ENCODE measurements at regions not wholly inside any gene's neighbourhood (a gene's known extent, or its start where the extent isn't known, plus 50 kb on each side); places are given as distances from the start of the nearest gene placed in this dataset.

GRCh38 chr7:24427048-24427447 is 143.1 kb downstream of the NPY start:
- Histone ChIP-seq H3K27ac (ENCODE audit: insufficient read depth, low read length) (no peak overlapping the region), H3K4me1 (ENCODE audit: control insufficient read depth, extremely low read depth, insufficient read depth, low read length) (no peaks in the 10 kb centered on the region), H2AFZ (ENCODE audit: low read length) (no peak overlapping the region), H3K9ac (ENCODE audit: insufficient read depth, low read length) (no peak overlapping the region), H3K4me2 (ENCODE audit: extremely low read depth, insufficient read depth, low read length) (no peak overlapping the region), H3K27me3 (ENCODE audit: control insufficient read depth, insufficient read depth, low read length) (no peaks in the 10 kb centered on the region), H3K79me2 (ENCODE audit: control insufficient read depth, insufficient read depth, low read length) (no peaks in the 10 kb centered on the region), H3K9me3 (ENCODE audit: control insufficient read depth, insufficient read depth, low read depth, low read length) (no peaks in the 10 kb centered on the region), H3K36me3 (ENCODE audit: control insufficient read depth, insufficient read depth, low read length) (no peaks in the 10 kb centered on the region), H3K4me3 (replicated peaks in 1 of 4; ENCODE audit: control extremely low read depth in 1 of 4, insufficient read depth in 1 of 4, low read depth in 3 of 4, low read length in 4 of 4) (no peak overlapping the region), H4K20me1 (ENCODE audit: control insufficient read depth, extremely low read depth, insufficient read depth, low read length) (no peaks in the 10 kb centered on the region)
- no peak for TF ChIP-seq EZH2 (IDR thresholded peaks at IDR 0.05; ENCODE audit: low read length, missing control alignments)
- TF ChIP-seq, protein P1, sequence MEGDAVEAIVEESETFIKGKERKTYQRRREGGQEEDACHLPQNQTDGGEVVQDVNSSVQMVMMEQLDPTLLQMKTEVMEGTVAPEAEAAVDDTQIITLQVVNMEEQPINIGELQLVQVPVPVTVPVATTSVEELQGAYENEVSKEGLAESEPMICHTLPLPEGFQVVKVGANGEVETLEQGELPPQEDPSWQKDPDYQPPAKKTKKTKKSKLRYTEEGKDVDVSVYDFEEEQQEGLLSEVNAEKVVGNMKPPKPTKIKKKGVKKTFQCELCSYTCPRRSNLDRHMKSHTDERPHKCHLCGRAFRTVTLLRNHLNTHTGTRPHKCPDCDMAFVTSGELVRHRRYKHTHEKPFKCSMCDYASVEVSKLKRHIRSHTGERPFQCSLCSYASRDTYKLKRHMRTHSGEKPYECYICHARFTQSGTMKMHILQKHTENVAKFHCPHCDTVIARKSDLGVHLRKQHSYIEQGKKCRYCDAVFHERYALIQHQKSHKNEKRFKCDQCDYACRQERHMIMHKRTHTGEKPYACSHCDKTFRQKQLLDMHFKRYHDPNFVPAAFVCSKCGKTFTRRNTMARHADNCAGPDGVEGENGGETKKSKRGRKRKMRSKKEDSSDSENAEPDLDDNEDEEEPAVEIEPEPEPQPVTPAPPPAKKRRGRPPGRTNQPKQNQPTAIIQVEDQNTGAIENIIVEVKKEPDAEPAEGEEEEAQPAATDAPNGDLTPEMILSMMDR (conservative IDR thresholded peaks at IDR 0.05 in 1 of 2, IDR thresholded peaks at IDR 0.05 in 1 of 2; ENCODE audit: low read depth in 1 of 2, low read length in 2 of 2), result no peak
- DNase-seq (ENCODE audit: low read depth in 2 of 2), result no peak

DNA sequence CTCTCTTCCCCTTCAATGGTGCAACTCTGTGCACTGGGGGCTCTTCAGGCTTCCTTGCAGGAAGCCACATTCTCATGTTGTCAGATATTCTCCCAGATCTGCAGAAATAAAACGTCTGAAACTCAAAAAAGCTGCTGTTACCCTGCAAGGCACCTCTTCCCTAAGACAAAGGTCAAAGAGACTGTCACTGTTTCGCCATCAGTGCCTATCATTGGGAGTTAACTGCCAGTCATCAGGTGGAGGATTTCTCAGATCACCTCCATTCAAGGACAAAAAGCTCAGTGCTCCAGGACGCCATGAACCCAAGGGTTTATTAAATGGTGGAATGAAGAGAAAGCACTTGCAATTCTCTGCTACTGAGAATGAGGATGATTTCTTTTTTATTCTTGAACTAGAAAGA is 144.6 kb upstream of the PALS2 start:
- no peaks in the 10 kb centered on the region for H3K9me3 ChIP-seq (ENCODE audit: control insufficient read depth, insufficient read depth, low read depth, low read length)
- no peaks in the 10 kb centered on the region for H3K27me3 ChIP-seq (ENCODE audit: control insufficient read depth, insufficient read depth, low read length)
- H4K20me1 ChIP-seq (ENCODE audit: control insufficient read depth, extremely low read depth, insufficient read depth, low read length), result no peaks in the 10 kb centered on the region
- H3K36me3 ChIP-seq (ENCODE audit: control insufficient read depth, insufficient read depth, low read length), result no peaks in the 10 kb centered on the region
- DNase-seq (ENCODE audit: low read depth in 2 of 2), result no peak
- H3K4me3 ChIP-seq (replicated peaks in 1 of 4; ENCODE audit: control extremely low read depth in 1 of 4, insufficient read depth in 1 of 4, low read depth in 3 of 4, low read length in 4 of 4), result no peak overlapping the region
- no peak overlapping the region for H3K4me2 ChIP-seq (ENCODE audit: extremely low read depth, insufficient read depth, low read length)
- no peaks in the 10 kb centered on the region for H3K79me2 ChIP-seq (ENCODE audit: control insufficient read depth, insufficient read depth, low read length)
- no peaks in the 10 kb centered on the region for H3K4me1 ChIP-seq (ENCODE audit: control insufficient read depth, extremely low read depth, insufficient read depth, low read length)
- H2AFZ ChIP-seq (ENCODE audit: low read length), result no peak overlapping the region
- TF ChIP-seq, protein P1 (conservative IDR thresholded peaks at IDR 0.05 in 1 of 2, IDR thresholded peaks at IDR 0.05 in 1 of 2; ENCODE audit: low read depth in 1 of 2, low read length in 2 of 2), result no peak
- no peak for TF ChIP-seq EZH2 (IDR thresholded peaks at IDR 0.05; ENCODE audit: low read length, missing control alignments)
- H3K27ac ChIP-seq (ENCODE audit: insufficient read depth, low read length), result no peak overlapping the region
- no peak overlapping the region for H3K9ac ChIP-seq (ENCODE audit: insufficient read depth, low read length)

DNA sequence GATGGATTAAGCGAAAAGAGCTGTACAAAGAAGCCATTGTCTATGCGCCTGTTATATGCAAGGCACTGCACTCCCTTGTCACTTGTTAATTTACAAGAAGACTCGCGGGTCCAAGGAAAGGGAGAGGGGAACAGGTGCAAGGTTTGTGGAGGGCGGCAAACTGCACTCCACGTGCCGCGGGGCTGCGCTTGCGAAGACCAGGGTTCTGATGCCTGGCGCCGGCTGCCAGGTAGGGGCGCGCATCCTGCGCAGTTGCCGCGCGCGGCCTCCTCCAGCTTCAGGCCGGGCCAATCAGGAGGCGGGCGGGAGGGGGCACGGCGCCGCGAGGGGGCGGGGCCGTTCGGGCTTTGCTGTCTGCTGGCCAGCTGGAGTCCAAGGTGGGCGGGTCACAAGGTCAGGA is 140.6 kb upstream of the PALS2 start:
- Histone ChIP-seq H3K27ac (ENCODE audit: insufficient read depth, low read length) (no peak overlapping the region), H3K9ac (ENCODE audit: insufficient read depth, low read length) (no peak overlapping the region), H3K4me2 (ENCODE audit: extremely low read depth, insufficient read depth, low read length) (no peak overlapping the region), H3K79me2 (ENCODE audit: control insufficient read depth, insufficient read depth, low read length) (no peaks in the 10 kb centered on the region), H3K36me3 (ENCODE audit: control insufficient read depth, insufficient read depth, low read length) (no peaks in the 10 kb centered on the region), H3K9me3 (ENCODE audit: control insufficient read depth, insufficient read depth, low read depth, low read length) (no peaks in the 10 kb centered on the region), H2AFZ (ENCODE audit: low read length) (no peak overlapping the region), H3K27me3 (ENCODE audit: control insufficient read depth, insufficient read depth, low read length) (no peaks in the 10 kb centered on the region), H3K4me1 (ENCODE audit: control insufficient read depth, extremely low read depth, insufficient read depth, low read length) (no peaks in the 10 kb centered on the region), H3K4me3 (replicated peaks in 1 of 4; ENCODE audit: control extremely low read depth in 1 of 4, insufficient read depth in 1 of 4, low read depth in 3 of 4, low read length in 4 of 4) (no peak overlapping the region), H4K20me1 (ENCODE audit: control insufficient read depth, extremely low read depth, insufficient read depth, low read length) (no peaks in the 10 kb centered on the region)
- TF ChIP-seq, protein P1 (conservative IDR thresholded peaks at IDR 0.05 in 1 of 2, IDR thresholded peaks at IDR 0.05 in 1 of 2; ENCODE audit: low read depth in 1 of 2, low read length in 2 of 2), result no peak
- no peak for TF ChIP-seq EZH2 (IDR thresholded peaks at IDR 0.05; ENCODE audit: low read length, missing control alignments)
- no peak for DNase-seq (ENCODE audit: low read depth in 2 of 2)

Measured in fibroblast of lung (primary cell).